Loucy (cell line): ENCODE measurements at regions not wholly inside any gene's neighbourhood (a gene's known extent, or its start where the extent isn't known, plus 50 kb on each side); places are given as distances from the start of the nearest gene placed in this dataset.

ENCODE experiments used
- H2AFZ ChIP-seq: fragments of 200-600 bp; sonication (generic); 2 replicates; pipeline ENCODE4 v1.6.0; 2016; ENCODE audit warnings: antibody characterized with exemption, mild to moderate bottlenecking, low read length, moderate library complexity
- H3F3A ChIP-seq: fragments of 200-600 bp; 2 replicates; pipeline ENCODE4 v1.6.0; 2016; ENCODE audit warnings: antibody characterized with exemption, low read depth, mild to moderate bottlenecking
- H3K27me3 ChIP-seq: fragments of 200-600 bp; sonication (generic); 2 replicates; pipeline ENCODE4 v1.6.1; 2014; ENCODE audit warnings: low read length, mild to moderate bottlenecking; ENCODE audit not compliant: insufficient read depth, poor library complexity, severe bottlenecking
- H3K36me3 ChIP-seq: fragments of 200-600 bp; sonication (generic); 2 replicates; pipeline ENCODE4 v1.6.1; 2016; ENCODE audit warnings: low read length; ENCODE audit not compliant: insufficient read depth
- H3K4me1 ChIP-seq: fragments of 200-600 bp; sonication (generic); 2 replicates; pipeline ENCODE4 v1.5.1; 2014; ENCODE audit warnings: low read length, mild to moderate bottlenecking; ENCODE audit not compliant: insufficient read depth, poor library complexity, severe bottlenecking
- H3K4me2 ChIP-seq: fragments of 200-600 bp; sonication (generic); 2 replicates; pipeline ENCODE4 v1.6.0; 2014; ENCODE audit warnings: antibody characterized with exemption, low read length, low read depth, mild to moderate bottlenecking; ENCODE audit not compliant: poor library complexity, severe bottlenecking
- H3K4me3 ChIP-seq: fragments of 200-600 bp; sonication (generic); 2 replicates; pipeline ENCODE4 v1.5.1; 2014; ENCODE audit warnings: low read length, mild to moderate bottlenecking, mixed read lengths; ENCODE audit not compliant: poor library complexity, severe bottlenecking
- H3K79me2 ChIP-seq: fragments of 200-600 bp; sonication (generic); 2 replicates; pipeline ENCODE4 v1.6.1; 2014; ENCODE audit warnings: low read length; ENCODE audit not compliant: insufficient read depth
- H3K9ac ChIP-seq: fragments of 200-600 bp; sonication (generic); 2 replicates; pipeline ENCODE4 v1.6.0; 2014; ENCODE audit warnings: mild to moderate bottlenecking, low read depth, low read length, moderate library complexity; ENCODE audit not compliant: poor library complexity, severe bottlenecking
- H3K9me2 ChIP-seq: fragments of 200-600 bp; sonication (generic); replicated peaks from 2 replicates; pipeline ENCODE4 v1.6.1; 2016; ENCODE audit warnings: low read depth, low read length, mixed read lengths
- H3K9me3 ChIP-seq: fragments of 200-600 bp; sonication (generic); 2 replicates; pipeline ENCODE4 v1.6.1; 2014; ENCODE audit warnings: mild to moderate bottlenecking, antibody characterized with exemption, low read length, low read depth; ENCODE audit not compliant: insufficient read depth
- H4K20me1 ChIP-seq: fragments of 200-600 bp; sonication (generic); 2 replicates; pipeline ENCODE4 v1.6.0; 2014; ENCODE audit warnings: antibody characterized with exemption, low read length, mild to moderate bottlenecking; ENCODE audit not compliant: insufficient read depth, poor library complexity, severe bottlenecking
- EZH2phosphoT487 ChIP-seq: fragments of 200-600 bp; IDR thresholded peaks from 2 replicates; pipeline ENCODE4 v1.6.1; 2018; ENCODE audit warnings: antibody characterized with exemption, mild to moderate bottlenecking, moderate library complexity, borderline replicate concordance
- TF ChIP-seq, protein P1 (sequence below): fragments of 200-600 bp; sonication (generic); conservative IDR thresholded peaks from 2 replicates; pipeline ENCODE4 v1.5.1; 2014; ENCODE audit warnings: mild to moderate bottlenecking, antibody characterized with exemption, low read length

DNA sequence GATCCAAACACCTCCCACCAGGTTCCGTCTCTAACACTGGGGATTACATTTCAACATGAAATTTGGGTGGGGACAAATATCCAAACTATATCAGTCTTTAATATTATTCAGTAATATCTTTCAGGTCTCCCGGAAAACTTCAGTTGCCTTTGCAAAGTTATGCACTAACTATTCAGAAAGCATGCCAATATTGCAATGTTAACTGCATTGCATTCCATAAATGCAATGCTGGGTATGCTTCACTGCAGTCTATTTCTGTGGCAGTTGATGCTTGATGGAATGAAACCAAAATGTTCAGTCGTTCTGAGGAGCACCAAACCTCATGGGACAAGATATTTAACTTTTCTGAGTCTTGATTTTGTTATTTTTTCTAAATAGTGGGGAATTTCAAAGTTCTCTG, 147.5 kb downstream of the SLC16A9 start:
- TF ChIP-seq, protein P1, sequence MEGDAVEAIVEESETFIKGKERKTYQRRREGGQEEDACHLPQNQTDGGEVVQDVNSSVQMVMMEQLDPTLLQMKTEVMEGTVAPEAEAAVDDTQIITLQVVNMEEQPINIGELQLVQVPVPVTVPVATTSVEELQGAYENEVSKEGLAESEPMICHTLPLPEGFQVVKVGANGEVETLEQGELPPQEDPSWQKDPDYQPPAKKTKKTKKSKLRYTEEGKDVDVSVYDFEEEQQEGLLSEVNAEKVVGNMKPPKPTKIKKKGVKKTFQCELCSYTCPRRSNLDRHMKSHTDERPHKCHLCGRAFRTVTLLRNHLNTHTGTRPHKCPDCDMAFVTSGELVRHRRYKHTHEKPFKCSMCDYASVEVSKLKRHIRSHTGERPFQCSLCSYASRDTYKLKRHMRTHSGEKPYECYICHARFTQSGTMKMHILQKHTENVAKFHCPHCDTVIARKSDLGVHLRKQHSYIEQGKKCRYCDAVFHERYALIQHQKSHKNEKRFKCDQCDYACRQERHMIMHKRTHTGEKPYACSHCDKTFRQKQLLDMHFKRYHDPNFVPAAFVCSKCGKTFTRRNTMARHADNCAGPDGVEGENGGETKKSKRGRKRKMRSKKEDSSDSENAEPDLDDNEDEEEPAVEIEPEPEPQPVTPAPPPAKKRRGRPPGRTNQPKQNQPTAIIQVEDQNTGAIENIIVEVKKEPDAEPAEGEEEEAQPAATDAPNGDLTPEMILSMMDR, result no peak
- no peak for TF ChIP-seq EZH2phosphoT487

DNA sequence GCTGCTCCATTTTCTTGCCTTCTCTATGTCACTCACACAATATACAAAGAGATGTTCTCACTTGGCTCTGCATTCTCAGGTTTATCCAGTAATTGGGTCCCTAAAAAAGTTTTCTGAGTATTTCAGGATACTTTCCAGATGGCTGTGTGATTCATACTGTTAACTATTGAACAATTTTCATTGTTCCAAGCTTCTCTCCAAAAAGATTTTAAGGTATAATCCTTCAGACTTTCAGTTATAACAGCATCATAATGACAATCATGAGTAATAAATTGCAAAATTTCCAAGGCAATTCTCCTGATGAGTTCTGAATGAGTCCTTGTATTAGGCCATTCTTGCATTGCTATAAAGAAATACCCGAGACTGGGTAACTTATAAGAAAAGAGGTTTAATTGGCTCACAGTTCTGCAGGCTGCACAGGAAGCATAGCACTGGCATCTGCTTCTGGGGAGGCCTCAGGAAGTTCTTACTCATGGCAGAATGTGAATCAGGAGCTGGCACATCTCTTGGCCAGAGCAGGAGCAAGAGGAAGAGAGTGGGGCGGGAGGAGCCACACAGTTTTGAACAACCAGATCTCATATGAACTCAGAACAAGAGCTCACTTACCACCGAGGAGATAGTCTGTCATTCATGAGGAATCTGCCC, 148.1 kb downstream of the SLC16A9 start:
- no peak overlapping the region for H3K9ac ChIP-seq
- no peak overlapping the region for H2AFZ ChIP-seq
- H3K27me3 ChIP-seq, result no peaks in the 10 kb centered on the region
- no peak for TF ChIP-seq EZH2phosphoT487
- TF ChIP-seq, protein P1, result no peak
- H3K79me2 ChIP-seq, result no peaks in the 10 kb centered on the region
- no peaks in the 10 kb centered on the region for H3K4me1 ChIP-seq
- no peaks in the 10 kb centered on the region for H3K9me3 ChIP-seq
- no peak overlapping the region for H3K4me3 ChIP-seq
- no peak overlapping the region for H3K4me2 ChIP-seq
- H3K36me3 ChIP-seq, result no peaks in the 10 kb centered on the region
- H4K20me1 ChIP-seq, result no peaks in the 10 kb centered on the region
- H3K9me2 ChIP-seq, result no peaks in the 10 kb centered on the region
- H3F3A ChIP-seq, result no peaks in the 10 kb centered on the region

More for the DNA sequence above, 147.5 kb downstream of the SLC16A9 start:
- no peak overlapping the region for H3K4me2 ChIP-seq
- H2AFZ ChIP-seq, result no peak overlapping the region
- H3K36me3 ChIP-seq, result no peaks in the 10 kb centered on the region
- H4K20me1 ChIP-seq, result no peaks in the 10 kb centered on the region
- H3K79me2 ChIP-seq, result no peaks in the 10 kb centered on the region
- no peaks in the 10 kb centered on the region for H3K4me1 ChIP-seq
- H3K9ac ChIP-seq, result no peak overlapping the region
- no peaks in the 10 kb centered on the region for H3K9me3 ChIP-seq
- no peak overlapping the region for H3K4me3 ChIP-seq
- no peaks in the 10 kb centered on the region for H3K9me2 ChIP-seq
- H3F3A ChIP-seq, result no peaks in the 10 kb centered on the region
- H3K27me3 ChIP-seq, result no peaks in the 10 kb centered on the region

DNA sequence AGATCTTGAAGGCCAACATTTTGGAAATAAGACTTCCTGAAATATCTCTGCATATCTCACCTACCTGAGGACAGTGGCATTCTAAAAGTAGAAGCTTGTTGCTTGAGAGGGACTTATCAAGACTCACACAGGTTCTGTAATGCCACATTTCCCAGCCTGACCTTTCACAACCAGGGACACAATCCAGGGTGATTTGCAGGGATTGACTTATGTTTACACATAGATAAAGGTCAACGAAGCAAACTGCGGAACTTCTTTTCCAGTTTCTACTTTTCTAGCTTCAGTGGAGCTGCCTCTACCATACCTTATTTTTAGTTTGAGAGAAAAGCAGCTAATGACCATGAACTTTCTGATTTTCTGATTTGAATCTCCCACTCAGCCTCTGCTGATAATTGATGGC, 148.7 kb downstream of the SLC16A9 start:
- no peaks in the 10 kb centered on the region for H3K79me2 ChIP-seq
- no peaks in the 10 kb centered on the region for H4K20me1 ChIP-seq
- H3K4me2 ChIP-seq, result no peak overlapping the region
- no peaks in the 10 kb centered on the region for H3K36me3 ChIP-seq
- no peaks in the 10 kb centered on the region for H3F3A ChIP-seq
- no peak overlapping the region for H2AFZ ChIP-seq
- no peak overlapping the region for H3K9ac ChIP-seq
- H3K9me3 ChIP-seq, result no peaks in the 10 kb centered on the region
- H3K9me2 ChIP-seq, result no peaks in the 10 kb centered on the region
- no peak for TF ChIP-seq EZH2phosphoT487
- TF ChIP-seq, protein P1, result no peak
- no peaks in the 10 kb centered on the region for H3K4me1 ChIP-seq
- no peak overlapping the region for H3K4me3 ChIP-seq
- H3K27me3 ChIP-seq, result no peaks in the 10 kb centered on the region
